GM12891 (cell line): ENCODE measurements at regions not wholly inside any gene's neighbourhood (a gene's known extent, or its start where the extent isn't known, plus 50 kb on each side); places are given as distances from the start of the nearest gene placed in this dataset.

Experiments used
- DNase-seq: peaks from one replicate; pipeline ENCODE4 v3.0.0; 2011; ENCODE audit warnings: low spot score; ENCODE audit not compliant: insufficient read length
- FAIRE-seq: peaks from 2 replicates; lab custom pipeline; 2011; peaks lifted over from hg19 to GRCh38; lab: Jason Lieb, UNC
- PAX5 ChIP-seq: IDR thresholded peaks from 2 replicates; pipeline ENCODE4 v1.6.1; 2011; ENCODE audit warnings: low read length, moderate library complexity, mild to moderate bottlenecking; ENCODE audit not compliant: insufficient read depth, severe bottlenecking
- POLR2A ChIP-seq: IDR thresholded peaks from 2 replicates; pipeline ENCODE4 v1.6.1; 2011; ENCODE audit warnings: low read depth, low read length, control low read depth
- POLR2AphosphoS5 ChIP-seq: IDR thresholded peaks from 2 replicates; pipeline ENCODE4 v1.6.1; 2011; ENCODE audit warnings: low read depth, low read length, control low read depth
- POU2F2 ChIP-seq: IDR thresholded peaks from 2 replicates; pipeline ENCODE4 v1.6.1; 2011; ENCODE audit warnings: low read depth, mild to moderate bottlenecking, control low read depth, low read length, moderate library complexity
- SPI1 ChIP-seq: IDR thresholded peaks from 2 replicates; pipeline ENCODE4 v1.6.1; 2011; ENCODE audit warnings: low read depth, low read length, control low read depth
- TAF1 ChIP-seq: IDR thresholded peaks from 2 replicates; pipeline ENCODE4 v1.6.1; 2011; ENCODE audit warnings: low read depth, low read length, control low read depth

DNA sequence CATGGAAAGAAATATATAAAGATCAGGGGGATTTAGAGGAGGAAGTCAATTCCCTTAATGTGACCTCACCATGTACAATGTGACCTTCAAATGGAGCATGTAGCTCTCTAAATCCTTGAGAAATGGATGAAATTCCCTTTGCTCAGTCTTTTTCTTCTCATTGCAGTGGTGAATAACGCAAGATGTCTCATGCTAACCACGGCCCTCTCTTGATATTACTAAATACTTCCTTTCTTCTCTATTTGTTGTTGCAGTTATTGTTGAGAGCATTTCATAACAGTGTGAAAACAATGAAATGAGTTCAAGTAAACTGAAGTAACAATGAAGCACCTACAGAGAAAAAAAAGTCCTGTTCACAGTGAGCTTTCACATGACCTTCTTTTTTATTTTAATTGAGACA is 55.6 kb downstream of the ZNF281 start:
- FAIRE-seq: no peak
- no peak for DNase-seq

DNA sequence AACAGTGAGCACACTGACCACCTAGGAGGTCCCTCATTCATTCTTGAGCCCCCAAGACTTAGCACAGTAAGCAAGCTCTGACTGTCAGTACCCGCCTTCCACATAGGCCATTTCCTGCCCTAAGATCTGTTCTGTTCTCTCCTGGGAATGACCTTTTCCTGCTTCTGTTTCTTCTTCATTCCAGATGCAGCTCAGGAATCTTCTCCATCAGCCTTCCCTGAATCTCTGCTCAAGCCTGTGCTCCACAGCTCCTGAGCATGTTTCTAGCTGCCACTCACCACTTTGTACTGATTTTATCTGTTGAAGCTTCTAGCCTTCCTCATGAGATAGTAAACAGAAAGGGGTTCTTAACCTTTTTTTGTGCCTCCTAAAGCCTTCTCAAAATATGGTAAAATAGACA is 56.6 kb downstream of the ZNF281 start:
- FAIRE-seq (no peak), DNase-seq (no peak)
- TF ChIP-seq POLR2A (no peak), SPI1 (no peak), POU2F2 (no peak), TAF1 (no peak), PAX5 (no peak), POLR2AphosphoS5 (no peak)

More for the DNA sequence above, 55.6 kb downstream of the ZNF281 start:
- no peak for TF ChIP-seq TAF1
- no peak for TF ChIP-seq PAX5
- no peak for TF ChIP-seq POLR2AphosphoS5
- peak; percentile 17; the same call in 1 of the 2 replicates for TF ChIP-seq SPI1

DNA sequence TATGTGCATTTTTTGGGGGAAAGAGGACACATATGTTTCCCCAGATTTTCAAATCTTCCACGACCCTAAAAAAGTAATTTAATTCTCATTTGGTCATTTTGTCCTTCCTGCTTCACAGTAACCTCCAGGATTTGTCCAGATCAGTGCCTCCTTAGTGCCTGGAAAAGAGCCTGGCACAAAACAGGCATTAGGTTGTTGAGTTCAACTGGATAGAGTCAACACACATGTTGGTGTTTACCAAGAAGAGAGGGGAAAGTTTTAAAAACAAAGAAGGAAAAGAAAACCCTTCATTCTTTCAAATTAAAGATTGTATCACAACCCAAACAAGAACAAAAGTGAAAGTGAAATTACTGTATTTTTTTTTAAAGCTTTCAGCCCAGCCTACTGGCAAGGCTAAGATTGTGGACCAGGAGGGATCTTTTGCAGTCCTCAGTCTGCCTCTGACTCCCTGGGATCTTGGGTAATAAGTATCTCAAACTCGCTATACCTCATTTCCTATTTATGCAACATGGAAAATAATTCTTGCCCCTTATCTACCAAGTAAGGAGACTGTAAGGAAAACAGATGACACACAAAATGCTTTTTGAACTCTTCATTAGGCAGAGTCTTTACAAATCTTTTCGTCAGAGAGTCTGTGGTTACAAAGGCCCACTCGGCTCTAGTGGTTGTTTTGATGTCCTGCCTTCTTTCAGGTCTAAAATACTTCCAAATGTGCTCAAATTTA is 57.8 kb downstream of the ZNF281 start:
- DNase-seq (no peak), FAIRE-seq (no peak)
- no peak for TF ChIP-seq POLR2AphosphoS5
- TF ChIP-seq PAX5: no peak
- TF ChIP-seq POU2F2: no peak
- TF ChIP-seq POLR2A: no peak
- no peak for TF ChIP-seq SPI1
- TF ChIP-seq TAF1: no peak

DNA sequence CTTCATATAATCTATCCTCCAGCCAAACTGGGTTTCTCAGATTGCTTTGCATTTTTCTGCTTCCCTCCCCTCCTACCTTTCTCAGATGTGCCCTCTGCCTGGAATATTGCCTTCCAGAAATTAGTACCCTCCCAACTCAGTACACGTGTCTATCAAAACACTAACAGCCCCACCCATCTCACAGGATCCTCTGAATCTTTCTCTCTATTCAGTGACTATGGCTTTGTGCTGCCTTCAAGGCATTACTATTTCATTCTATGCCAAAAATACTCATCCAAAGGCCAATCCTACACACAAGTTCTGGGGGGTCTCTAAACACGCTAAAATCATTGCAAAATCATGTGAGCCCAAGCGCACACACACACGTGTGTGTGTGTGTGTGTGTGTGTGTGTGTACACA is 58.4 kb downstream of the ZNF281 start:
- DNase-seq (no peak), FAIRE-seq (no peak)
- no peak for TF ChIP-seq POU2F2
- no peak for TF ChIP-seq TAF1

DNA sequence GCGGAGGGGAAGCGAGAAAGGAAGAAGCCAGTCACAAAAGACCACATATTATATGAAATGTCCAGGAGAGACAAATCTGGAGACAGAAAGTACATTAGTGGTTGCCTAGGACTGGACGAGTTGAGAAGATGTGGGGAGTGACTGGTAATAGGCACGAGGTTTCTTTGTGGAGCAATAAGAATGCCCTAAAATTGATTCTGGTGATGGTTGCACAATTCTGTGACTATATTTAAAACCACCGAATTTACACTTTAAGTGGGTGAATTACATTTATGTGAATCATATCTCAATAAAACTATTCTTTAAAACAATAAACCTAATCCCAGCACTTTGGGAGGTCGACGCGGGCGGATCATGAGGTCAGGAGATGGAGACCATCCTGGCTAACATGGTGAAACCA is 63.1 kb downstream of the ZNF281 start:
- DNase-seq (no peak), FAIRE-seq (no peak)
- TF ChIP-seq POU2F2: no peak
- no peak for TF ChIP-seq SPI1
- no peak for TF ChIP-seq TAF1
- TF ChIP-seq POLR2A: no peak
- no peak for TF ChIP-seq POLR2AphosphoS5
- no peak for TF ChIP-seq PAX5

DNA sequence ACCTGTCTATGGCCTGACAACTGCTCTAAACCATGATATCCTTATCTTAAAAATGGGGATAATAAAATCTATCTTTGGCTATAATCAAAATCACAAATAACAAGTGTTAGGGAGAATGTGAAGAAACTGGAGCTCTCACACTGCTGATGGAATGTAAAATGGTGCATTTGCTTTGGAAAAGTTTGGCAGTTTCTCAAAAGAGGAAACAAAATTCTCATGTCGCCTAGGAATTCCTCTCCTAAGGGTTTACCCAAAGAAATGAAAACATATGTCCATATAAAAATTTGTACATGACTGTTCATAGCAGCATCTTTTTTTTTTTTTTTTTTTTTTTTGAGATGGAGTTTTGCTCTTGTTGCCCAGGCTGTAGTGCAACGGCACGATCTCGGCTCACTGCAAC is 64.3 kb downstream of the ZNF281 start:
- TF ChIP-seq TAF1 (no peak), POLR2AphosphoS5 (no peak), SPI1 (no peak), POLR2A (no peak), POU2F2 (no peak), PAX5 (no peak)
- DNase-seq: no peak
- no peak for FAIRE-seq

DNA sequence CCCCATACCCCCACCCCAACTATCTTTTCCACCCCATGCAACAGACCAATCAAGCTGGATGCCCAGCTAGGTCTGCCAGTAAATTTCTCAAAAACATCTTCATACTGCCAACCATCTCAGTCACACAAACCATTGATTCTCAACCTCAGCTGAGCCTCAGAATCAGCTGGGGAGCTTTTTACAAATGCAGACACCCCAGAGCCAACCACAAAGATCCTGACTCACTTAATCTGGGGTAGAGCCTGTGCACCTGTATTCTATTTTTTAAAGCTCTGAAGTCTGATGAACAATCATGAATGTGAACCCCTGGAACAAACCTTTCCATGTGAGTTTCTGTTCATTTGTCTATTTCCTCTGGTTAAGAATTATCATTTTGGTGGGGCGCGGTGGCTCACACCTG is 66.0 kb downstream of the ZNF281 start:
- DNase-seq (no peak), FAIRE-seq (no peak)
- TF ChIP-seq POLR2A (no peak), POLR2AphosphoS5 (no peak), PAX5 (no peak), POU2F2 (no peak), SPI1 (no peak), TAF1 (no peak)

DNA sequence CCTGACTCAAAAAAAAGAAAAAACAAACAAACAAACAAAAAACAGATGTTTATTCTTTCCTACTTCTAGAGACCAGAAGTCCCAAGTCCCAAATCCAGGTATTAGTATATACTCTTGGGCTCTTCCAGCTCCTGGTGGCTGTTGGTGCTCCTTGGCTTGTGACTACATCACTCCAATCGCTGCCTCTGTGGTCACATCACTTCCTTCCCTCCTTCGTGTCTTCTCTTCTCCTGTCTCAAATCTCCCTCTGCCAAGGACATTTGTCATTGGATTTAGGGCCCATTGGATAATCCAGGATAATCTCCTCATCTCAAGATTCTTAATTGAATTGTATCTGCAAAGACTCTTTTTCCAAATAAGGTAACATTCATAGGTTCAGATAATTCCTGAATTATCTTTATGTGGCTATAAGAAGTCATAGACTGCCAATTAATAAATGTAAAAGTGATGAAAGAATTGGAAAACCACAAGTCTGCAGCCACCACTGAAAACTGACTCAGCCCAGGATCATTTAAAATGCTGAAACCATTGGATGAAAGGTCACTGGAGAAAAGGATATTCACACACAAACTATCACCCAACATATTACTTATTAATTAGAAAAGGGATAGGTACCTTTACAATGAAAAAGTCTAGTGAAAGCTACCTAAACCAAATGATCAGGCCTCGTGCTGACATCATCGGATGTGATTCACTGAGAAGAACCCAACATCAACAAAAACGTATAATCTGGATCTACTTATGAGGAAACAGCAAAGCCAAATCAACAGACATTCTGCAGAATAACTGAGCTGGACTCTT is 67.1 kb downstream of the ZNF281 start:
- TF ChIP-seq POU2F2 (no peak), SPI1 (no peak), PAX5 (no peak), POLR2AphosphoS5 (no peak), POLR2A (no peak), TAF1 (no peak)
- DNase-seq (no peak), FAIRE-seq (no peak)

DNA sequence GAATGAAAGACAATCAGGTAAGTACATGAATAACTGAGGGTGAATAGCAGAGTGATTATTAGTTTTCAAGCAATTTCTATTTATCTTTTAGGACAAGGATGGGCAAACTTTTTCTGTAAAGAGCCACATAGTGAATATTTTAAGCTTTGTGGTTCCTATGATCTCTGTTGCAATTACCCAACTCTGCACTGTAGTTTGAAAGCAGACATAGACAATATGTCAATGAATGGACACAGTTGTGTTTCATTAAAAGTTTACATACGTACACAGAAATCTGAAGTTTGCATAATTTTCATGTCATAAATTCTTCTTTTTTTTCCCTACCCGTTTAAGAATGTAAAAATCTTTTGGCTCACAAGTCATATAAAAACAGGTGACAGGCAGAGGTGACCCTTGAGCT is 71.4 kb downstream of the ZNF281 start:
- no peak for DNase-seq
- no peak for FAIRE-seq
- TF ChIP-seq SPI1 (no peak), TAF1 (no peak), PAX5 (no peak), POU2F2 (no peak), POLR2AphosphoS5 (no peak), POLR2A (no peak)

DNA sequence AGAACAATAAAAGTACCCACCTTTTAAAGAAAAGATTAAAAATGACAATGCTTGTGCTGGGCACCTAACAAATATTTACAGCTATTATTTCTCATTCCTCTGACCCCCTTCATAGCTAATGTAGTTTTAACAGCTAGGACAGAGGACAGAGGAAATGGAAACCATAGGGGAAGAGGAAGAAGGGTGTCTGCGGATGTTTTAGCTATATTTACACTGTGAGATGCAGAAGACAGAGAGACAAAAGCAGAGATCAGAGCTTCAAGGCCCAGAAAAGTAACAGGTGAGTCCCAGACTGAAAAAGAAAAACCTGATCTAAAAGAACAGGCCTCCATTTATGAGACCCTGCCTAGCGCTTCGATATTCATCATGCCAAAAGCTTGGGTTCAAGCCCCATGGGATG is 72.0 kb downstream of the ZNF281 start:
- FAIRE-seq (peak; percentile 74), DNase-seq (no peak)
- TF ChIP-seq POLR2AphosphoS5 (no peak), PAX5 (no peak), SPI1 (no peak)
